ENCODE measurements at regions not wholly inside any gene's neighbourhood (a gene's known extent, or its start where the extent isn't known, plus 50 kb on each side); places are given as distances from the start of the nearest gene placed in this dataset.

GRCh38 chr20:41770427-41770826, 152.2 kb upstream of the CHD6 start:
- POLR2A ChIA-PET, result no interaction called here
- no peak for DNase-seq (ENCODE audit: extremely low spot score)
- CTCF ChIA-PET, result no interaction called here
- TF ChIP-seq SP1 (IDR thresholded peaks at IDR 0.05) (no peak), FOXM1 (IDR thresholded peaks at IDR 0.05; ENCODE audit: borderline replicate concordance) (no peak), ARNT (IDR thresholded peaks at IDR 0.05) (no peak), CTBP1 (IDR thresholded peaks at IDR 0.05; ENCODE audit: borderline replicate concordance) (no peak), LEF1 (IDR thresholded peaks at IDR 0.05; ENCODE audit: borderline replicate concordance) (no peak), BHLHE40 (IDR thresholded peaks at IDR 0.05; ENCODE audit: borderline replicate concordance) (no peak), SUZ12 (IDR thresholded peaks at IDR 0.05) (no peak), HDGF (IDR thresholded peaks at IDR 0.05; ENCODE audit: borderline replicate concordance) (no peak)
- TF ChIP-seq, protein P1, sequence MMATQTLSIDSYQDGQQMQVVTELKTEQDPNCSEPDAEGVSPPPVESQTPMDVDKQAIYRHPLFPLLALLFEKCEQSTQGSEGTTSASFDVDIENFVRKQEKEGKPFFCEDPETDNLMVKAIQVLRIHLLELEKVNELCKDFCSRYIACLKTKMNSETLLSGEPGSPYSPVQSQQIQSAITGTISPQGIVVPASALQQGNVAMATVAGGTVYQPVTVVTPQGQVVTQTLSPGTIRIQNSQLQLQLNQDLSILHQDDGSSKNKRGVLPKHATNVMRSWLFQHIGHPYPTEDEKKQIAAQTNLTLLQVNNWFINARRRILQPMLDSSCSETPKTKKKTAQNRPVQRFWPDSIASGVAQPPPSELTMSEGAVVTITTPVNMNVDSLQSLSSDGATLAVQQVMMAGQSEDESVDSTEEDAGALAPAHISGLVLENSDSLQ (IDR thresholded peaks at IDR 0.05), result no peak

DNA sequence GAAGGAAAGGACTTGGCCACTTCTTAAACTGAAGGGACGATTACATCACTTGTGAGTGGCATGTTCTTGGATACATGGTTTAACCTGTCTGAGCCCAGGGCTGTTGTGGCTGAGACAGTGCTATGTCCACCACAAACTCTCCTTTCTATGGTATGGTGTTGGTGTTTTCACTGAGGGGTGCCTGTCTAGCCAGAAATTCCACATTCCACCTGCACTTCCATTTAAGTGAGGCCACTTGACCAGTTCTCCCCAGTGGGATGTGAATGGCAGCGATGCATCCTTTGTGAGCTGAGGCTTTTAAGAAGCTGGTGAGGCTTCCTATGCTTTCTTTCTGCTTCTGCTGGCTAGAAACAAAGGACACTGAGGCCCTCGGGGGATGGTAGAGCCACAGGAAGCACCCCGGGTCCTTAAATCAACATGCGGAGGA, 151.4 kb upstream of the CHD6 start:
- ChIA-PET CTCF (no interaction called here), POLR2A (no interaction called here)
- DNase-seq (ENCODE audit: extremely low spot score), result no peak
- TF ChIP-seq SUZ12 (IDR thresholded peaks at IDR 0.05) (no peak), BHLHE40 (IDR thresholded peaks at IDR 0.05; ENCODE audit: borderline replicate concordance) (no peak), FOXM1 (IDR thresholded peaks at IDR 0.05; ENCODE audit: borderline replicate concordance) (no peak), NFRKB (IDR thresholded peaks at IDR 0.05) (no peak), FOXK2 (IDR thresholded peaks at IDR 0.05) (no peak), FOXA1 (IDR thresholded peaks at IDR 0.05) (no peak), ARNT (IDR thresholded peaks at IDR 0.05) (no peak), L3MBTL2 (conservative IDR thresholded peaks at IDR 0.05) (no peak), SP1 (IDR thresholded peaks at IDR 0.05) (no peak), ZNF384 (IDR thresholded peaks at IDR 0.05) (no peak), ELF4 (IDR thresholded peaks at IDR 0.05) (no peak), CTBP1 (IDR thresholded peaks at IDR 0.05; ENCODE audit: borderline replicate concordance) (no peak), LEF1 (IDR thresholded peaks at IDR 0.05; ENCODE audit: borderline replicate concordance) (no peak), HDGF (IDR thresholded peaks at IDR 0.05; ENCODE audit: borderline replicate concordance) (no peak)
- TF ChIP-seq, protein P1 (IDR thresholded peaks at IDR 0.05), result no peak

GRCh38 chr20:41750137-41750536, 132.0 kb upstream of the CHD6 start:
- no peak for DNase-seq (ENCODE audit: extremely low spot score)
- ChIA-PET POLR2A (no interaction called here), CTCF (no interaction called here)
- TF ChIP-seq ZNF384 (IDR thresholded peaks at IDR 0.05), result no peak
- no peak for TF ChIP-seq FOXM1 (IDR thresholded peaks at IDR 0.05; ENCODE audit: borderline replicate concordance)
- TF ChIP-seq LEF1 (IDR thresholded peaks at IDR 0.05; ENCODE audit: borderline replicate concordance), result no peak
- no peak for TF ChIP-seq HDGF (IDR thresholded peaks at IDR 0.05; ENCODE audit: borderline replicate concordance)

GRCh38 chr20:41748756-41749582, 130.8 kb upstream of the CHD6 start:
- POLR2A ChIA-PET, result no interaction called here
- CTCF ChIA-PET, result no interaction called here
- no peak for DNase-seq (ENCODE audit: extremely low spot score)

GRCh38 chr20:41748051-41748450, 129.9 kb upstream of the CHD6 start:
- POLR2A ChIA-PET, result no interaction called here
- no peak for TF ChIP-seq L3MBTL2 (conservative IDR thresholded peaks at IDR 0.05)
- TF ChIP-seq SP1 (IDR thresholded peaks at IDR 0.05), result no peak
- no peak for TF ChIP-seq ARNT (IDR thresholded peaks at IDR 0.05)
- TF ChIP-seq SUZ12 (IDR thresholded peaks at IDR 0.05), result no peak
- TF ChIP-seq FOXK2 (IDR thresholded peaks at IDR 0.05), result no peak
- TF ChIP-seq BHLHE40 (IDR thresholded peaks at IDR 0.05; ENCODE audit: borderline replicate concordance), result no peak
- no peak for TF ChIP-seq FOXM1 (IDR thresholded peaks at IDR 0.05; ENCODE audit: borderline replicate concordance)
- CTCF ChIA-PET, result interaction anchor here (1.2 kb wide), 1 partner anchor 10 kb away, joined by 7 read pairs; no protein-coding TSS in a partner anchor
- DNase-seq (ENCODE audit: extremely low spot score), result no peak

More at GRCh38 chr20:41748756-41749582, 130.8 kb upstream of the CHD6 start:
- TF ChIP-seq, protein P1 (IDR thresholded peaks at IDR 0.05), result no peak
- TF ChIP-seq NFRKB (IDR thresholded peaks at IDR 0.05) (no peak), ARNT (IDR thresholded peaks at IDR 0.05) (no peak), ZNF384 (IDR thresholded peaks at IDR 0.05) (no peak), SP1 (IDR thresholded peaks at IDR 0.05) (no peak), LEF1 (IDR thresholded peaks at IDR 0.05; ENCODE audit: borderline replicate concordance) (no peak), FOXK2 (IDR thresholded peaks at IDR 0.05) (no peak), TARDBP (IDR thresholded peaks at IDR 0.05) (no peak)

GRCh38 chr20:41747226-41747625, 129.0 kb upstream of the CHD6 start:
- ChIA-PET POLR2A (no interaction called here), CTCF (interaction anchor here (1.2 kb wide), 1 partner anchor 9 kb away, joined by 7 read pairs; no protein-coding TSS in a partner anchor)
- no peak for DNase-seq (ENCODE audit: extremely low spot score)
- TF ChIP-seq LEF1 (IDR thresholded peaks at IDR 0.05; ENCODE audit: borderline replicate concordance), result no peak
- TF ChIP-seq ZNF384 (IDR thresholded peaks at IDR 0.05), result no peak
- TF ChIP-seq FOXM1 (IDR thresholded peaks at IDR 0.05; ENCODE audit: borderline replicate concordance), result no peak
